C4-2B (cell line): ENCODE measurements at regions not wholly inside any gene's neighbourhood (a gene's known extent, or its start where the extent isn't known, plus 50 kb on each side); places are given as distances from the start of the nearest gene placed in this dataset.

Experiments used
- CTCF ChIP-seq: fragments of 450-650 bp; conservative IDR thresholded peaks from 2 replicates; pipeline ENCODE4 v1.5.1; 2017; ENCODE audit warnings: mild to moderate bottlenecking
- ZFX ChIP-seq: fragments of 450-650 bp; IDR thresholded peaks from 2 replicates; pipeline ENCODE4 v1.6.1; 2017

GRCh38 chr6:44682280-44682679 is 294.8 kb downstream of the CDC5L start:
- no peak for TF ChIP-seq CTCF
- TF ChIP-seq ZFX, result no peak
